COLO668 (cell line): ENCODE measurements at regions not wholly inside any gene's neighbourhood (a gene's known extent, or its start where the extent isn't known, plus 50 kb on each side); places are given as distances from the start of the nearest gene placed in this dataset.

Source experiments
- DNase-seq: peaks from one replicate; lab custom pipeline; 2025; ENCODE audit not compliant: unreplicated experiment; lab: John Stamatoyannopoulos, UW

GRCh38 chr17:17398188-17398942, 78.4 kb upstream of the MED9 start:
- no peak for DNase-seq

- no peak for DNase-seq
Measured at GRCh38 chr17:17398943-17399926, 77.6 kb upstream of the MED9 start.

DNA sequence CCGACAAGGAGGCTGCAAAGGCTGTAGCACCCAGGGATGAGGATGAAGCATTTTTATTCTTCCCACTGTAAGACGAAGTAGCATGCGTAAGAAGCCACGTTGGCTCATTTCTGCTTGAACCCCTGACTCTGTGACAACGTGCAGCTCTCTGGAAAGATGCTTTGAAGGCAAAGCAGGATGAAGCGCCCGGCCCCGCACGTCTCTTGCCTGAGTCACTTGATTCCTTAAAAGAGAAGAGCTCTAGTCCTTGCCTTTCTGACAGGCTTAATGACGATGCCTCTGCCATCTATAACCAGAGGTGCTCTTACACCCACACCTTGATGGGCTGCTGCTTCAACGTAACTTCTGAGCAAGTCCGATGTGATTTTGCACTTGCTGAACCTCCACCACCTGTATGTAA, 76.7 kb upstream of the MED9 start:
- no peak for DNase-seq

GRCh38 chr17:17400566-17401184, 76.1 kb upstream of the MED9 start:
- no peak for DNase-seq

- peak; percentile 25 for DNase-seq
Measured at GRCh38 chr17:17401271-17401781, 75.5 kb upstream of the MED9 start.

DNA sequence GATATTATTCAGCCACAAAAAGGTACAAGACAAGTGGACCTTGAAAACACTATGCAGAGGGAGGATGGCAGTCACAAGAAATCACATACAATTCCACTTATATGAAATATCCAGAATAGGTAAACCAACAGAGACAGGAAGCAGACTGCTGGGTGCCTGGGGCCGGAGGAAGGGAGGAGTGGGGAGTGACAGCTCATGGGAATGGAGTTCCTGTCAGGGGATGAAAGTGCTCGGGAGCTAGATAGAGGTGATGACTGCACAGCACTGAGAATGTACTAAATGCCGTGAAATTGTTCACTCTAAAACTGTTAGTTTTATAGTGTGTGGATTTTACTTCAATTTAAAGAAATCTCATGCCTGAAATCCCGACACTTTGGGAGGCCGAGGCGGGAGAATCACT, 74.2 kb upstream of the MED9 start:
- DNase-seq = peak; percentile 2

DNA sequence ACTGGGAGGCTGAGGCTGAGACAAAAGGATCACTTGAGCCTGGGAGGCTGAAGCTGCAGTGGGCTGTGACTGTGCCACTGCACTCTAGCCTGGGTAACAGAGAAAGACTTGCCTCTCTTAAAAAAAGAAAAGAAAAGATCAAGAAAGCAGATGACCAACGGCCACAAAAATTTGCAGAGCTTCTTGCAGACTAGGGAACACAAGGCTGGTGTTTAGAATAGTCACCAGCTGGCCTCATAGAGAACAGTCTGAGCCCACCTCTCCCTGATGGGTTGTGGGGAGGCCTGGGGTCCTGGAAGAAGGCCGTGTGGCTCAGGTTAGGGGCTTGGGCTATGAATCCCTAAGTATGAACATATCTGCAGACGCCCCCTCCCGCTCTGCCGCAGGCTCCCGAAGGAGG, 73.7 kb upstream of the MED9 start:
- DNase-seq = no peak

DNA sequence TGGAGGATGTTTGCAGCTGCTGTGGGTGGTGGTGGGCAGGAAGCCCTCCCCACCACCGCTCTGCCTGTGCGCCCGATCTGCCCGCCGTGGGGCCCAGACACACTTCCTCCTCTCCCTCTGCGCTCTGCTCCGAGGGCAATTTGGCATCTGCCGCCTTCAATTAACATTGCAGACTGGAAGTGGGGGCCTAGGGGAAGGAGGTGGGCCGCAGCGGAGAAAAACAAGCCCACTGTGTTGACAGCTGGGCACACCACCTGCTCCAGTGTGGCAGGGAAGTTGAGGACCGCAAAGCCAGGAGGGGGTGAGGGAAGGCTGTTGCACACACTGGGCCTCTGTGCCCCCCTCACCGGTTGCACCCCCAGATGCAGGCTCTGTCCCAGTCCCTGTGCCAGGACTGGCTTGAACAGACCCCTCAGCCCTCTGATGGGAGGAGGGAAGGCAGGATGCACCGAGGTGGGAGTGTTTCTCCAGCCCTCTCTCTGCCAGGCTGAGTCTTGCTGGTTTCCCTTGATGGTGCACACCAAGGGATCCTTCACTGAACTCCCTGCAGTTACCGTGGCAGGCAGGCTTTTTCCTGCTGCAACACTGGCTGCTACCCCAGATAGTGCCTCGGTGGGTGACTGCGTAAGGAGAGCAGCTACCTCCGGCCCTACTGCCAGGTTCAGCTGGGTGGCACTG, 72.8 kb upstream of the MED9 start:
- DNase-seq = peak; percentile 78

DNA sequence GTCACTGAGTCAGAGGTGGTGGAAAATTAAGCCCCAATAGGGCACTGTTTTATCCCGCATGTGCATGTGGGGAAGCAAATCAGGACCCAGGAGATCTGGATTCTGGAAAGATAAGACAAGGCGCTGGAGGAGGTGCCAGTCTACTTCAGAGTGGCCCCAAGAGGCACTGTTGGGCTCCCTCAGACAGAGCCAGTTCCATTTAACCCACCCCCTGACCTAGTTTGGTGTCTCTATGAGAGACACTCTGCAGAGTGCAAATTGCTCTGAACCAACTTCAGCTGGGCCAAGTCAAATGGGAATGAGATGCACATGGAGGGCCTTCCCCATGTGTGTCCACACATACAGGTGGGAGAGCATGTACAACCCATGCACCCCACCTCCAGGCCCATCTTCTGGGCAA, 71.1 kb upstream of the MED9 start:
- DNase-seq = no peak

DNA sequence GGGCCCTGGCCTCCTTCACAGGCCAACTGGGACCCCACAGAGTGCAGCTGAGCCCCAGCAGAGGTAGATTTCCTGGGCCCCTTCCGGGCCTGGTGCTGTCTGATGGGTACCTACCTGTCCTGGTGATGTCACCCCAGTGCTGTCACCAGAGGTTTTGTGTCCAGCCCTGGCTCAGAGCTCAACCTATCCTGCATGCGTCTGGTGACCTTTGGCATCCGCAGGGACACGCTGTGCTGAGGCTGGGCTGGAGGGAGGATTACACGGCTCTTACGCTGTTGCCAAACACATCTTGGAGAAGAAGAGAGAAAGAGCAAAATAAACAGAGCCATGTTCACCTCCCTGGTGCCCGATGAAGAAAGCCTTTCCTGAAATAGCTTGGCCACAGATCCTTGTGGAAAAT, 70.6 kb upstream of the MED9 start:
- DNase-seq = no peak

GRCh38 chr17:17408236-17408794, 68.5 kb upstream of the MED9 start:
- no peak for DNase-seq

DNA sequence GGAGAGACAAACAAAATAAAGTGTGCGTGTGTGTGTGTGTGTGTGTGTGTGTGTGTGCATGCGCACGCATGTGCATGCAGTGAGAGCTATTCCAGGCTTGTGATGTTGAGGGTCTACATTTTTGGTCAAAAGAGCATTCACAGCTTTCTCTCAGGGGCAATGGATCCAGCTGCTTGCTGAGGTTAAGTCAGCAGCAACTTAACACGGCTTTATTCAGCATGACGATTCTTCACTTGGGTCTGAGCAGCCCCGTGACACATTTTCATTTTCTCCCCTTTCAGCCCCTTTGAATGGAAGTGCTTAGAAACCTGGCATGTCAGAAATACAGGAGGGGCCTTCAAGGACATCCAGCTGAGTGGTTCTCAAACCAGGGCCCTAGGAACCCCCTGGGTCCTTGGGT, 66.4 kb upstream of the MED9 start:
- DNase-seq = no peak

DNA sequence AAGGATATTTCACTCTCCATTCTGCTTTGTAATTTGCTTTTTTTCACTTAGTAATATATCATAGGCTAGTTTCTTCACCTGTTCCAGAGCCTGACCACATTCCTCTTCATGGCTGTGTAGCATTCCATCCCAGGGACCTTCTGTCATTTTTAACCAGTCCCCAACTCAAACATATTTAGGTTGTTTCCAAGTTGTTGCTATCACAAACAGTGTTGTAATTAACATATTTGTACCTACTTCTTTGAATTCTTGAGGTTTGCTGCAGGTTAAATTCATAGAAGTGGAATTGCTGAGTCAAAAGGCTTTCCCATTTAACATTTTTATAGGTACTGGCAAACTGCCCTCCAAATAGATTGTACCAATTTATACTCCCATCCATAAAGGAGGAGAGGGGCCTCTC, 65.1 kb upstream of the MED9 start:
- DNase-seq = no peak

DNA sequence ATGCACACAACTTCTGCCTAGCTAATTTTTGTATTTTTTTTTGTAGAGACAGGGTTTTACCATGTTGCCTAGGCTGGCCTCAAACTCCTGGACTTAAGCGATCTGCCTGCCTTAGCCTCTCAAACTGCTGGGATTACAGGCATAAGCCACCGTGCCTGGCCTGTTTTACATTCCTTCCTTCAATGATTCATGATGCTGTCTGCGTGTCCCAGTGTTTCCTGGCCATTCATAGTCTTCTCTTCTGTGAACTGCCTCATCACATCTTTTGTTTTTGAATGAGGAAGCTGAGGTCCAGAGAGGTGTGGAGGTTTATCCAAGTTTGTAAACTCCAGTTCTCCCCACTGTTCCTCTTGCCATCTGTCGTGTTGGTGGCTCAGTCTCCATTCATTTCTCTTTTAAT, 64.5 kb upstream of the MED9 start:
- DNase-seq = no peak

DNA sequence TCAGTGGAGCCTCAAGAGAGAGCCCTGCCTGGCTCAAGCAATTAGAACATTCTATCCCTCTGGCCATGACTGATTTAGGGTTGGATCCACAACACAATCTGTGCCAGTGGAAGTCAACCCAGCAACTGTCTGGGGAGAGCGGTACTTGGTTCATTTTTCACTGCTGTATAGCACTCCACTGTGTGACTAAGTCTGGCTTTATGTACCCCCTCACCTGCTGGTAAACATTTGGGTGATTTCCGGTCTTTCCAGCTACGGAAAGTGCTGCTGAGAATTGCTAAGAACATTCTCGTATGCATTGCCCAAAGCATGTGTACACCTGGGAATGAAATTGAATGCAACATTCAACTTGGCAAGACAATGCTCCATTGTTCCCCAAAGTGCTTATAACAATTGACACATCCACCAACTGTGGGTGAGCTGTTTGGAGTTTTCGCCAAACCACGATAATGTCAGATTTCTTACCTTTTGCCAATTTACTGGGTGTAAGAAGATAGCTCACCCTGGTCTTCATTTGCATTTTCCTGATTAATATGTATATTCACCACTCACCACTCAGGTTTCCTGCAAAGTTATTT, 63.5 kb upstream of the MED9 start:
- DNase-seq = no peak

GRCh38 chr17:17413821-17414220, 63.0 kb upstream of the MED9 start:
- DNase-seq = no peak

DNA sequence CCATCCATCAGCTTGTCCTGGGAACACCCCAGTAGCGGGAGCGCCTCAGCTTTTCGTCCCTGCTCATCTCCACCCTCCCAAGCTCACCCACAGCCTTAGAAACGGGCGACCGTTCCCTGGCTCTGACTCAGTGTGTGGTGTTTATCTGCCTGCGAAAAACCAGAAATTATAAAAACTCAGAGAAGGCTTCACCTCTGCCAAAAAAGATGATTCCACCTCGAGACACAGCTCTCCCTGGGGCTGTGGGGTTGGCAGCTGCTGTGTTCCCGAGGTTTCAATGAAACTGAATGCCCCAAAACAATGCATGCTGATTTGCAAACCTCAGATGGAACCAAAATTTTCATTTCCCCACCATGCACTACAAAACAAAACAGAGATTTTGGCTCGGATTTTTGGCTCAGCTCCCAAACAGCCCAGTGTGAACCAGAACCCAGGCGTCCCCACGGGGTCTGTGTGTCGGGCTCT, 62.4 kb upstream of the MED9 start:
- no peak for DNase-seq

GRCh38 chr17:17415006-17415405, 61.8 kb upstream of the MED9 start:
- DNase-seq = no peak

GRCh38 chr17:17416007-17416399, 60.8 kb upstream of the MED9 start:
- DNase-seq = peak; percentile 74
